HG03565 (cell line): ENCODE measurements at regions not wholly inside any gene's neighbourhood (a gene's known extent, or its start where the extent isn't known, plus 50 kb on each side); places are given as distances from the start of the nearest gene placed in this dataset.

ENCODE experiments used
- ATAC-seq: cut with Tn5 transposase; IDR thresholded peaks from one replicate; pipeline ENCODE4 v1.9.1; 2021; ENCODE audit warnings: mild to moderate bottlenecking, moderate library complexity; ENCODE audit not compliant: unreplicated experiment

DNA sequence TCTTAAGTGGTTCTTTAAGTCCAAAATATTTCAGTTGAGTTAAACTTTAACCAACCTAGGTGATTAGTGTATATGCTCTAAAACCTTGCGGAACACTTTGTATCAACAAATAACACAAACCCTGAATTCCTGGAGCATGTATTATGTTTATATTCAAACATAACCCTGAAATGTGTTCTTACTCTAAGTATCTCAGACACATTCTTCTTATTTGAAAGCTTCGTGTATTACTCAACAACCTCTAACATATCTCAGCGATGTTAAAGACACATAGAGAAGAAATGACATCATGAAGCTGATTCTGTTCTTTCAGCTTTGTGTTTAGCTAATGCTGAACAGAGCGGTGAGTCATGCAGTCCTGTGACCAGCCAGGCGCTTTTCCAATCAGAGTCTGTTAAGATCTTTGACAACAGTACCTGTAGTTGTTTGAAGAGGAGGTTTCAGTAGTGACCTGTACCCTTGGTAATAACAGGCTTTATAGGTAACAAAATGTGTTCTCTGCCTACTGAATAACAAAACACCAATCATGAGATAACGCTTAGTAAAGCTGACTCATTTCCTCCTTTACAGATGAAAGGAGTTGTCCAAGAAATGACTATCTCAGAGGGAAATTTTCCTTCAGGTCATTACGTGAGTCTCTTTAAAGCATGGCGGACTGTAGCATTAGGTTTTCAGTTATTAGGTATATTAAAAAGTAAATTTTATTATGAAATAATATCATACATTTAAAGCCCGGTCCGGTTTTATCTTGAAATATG, 67.3 kb upstream of the KLF6 start:
- peak; percentile 86 for ATAC-seq

DNA sequence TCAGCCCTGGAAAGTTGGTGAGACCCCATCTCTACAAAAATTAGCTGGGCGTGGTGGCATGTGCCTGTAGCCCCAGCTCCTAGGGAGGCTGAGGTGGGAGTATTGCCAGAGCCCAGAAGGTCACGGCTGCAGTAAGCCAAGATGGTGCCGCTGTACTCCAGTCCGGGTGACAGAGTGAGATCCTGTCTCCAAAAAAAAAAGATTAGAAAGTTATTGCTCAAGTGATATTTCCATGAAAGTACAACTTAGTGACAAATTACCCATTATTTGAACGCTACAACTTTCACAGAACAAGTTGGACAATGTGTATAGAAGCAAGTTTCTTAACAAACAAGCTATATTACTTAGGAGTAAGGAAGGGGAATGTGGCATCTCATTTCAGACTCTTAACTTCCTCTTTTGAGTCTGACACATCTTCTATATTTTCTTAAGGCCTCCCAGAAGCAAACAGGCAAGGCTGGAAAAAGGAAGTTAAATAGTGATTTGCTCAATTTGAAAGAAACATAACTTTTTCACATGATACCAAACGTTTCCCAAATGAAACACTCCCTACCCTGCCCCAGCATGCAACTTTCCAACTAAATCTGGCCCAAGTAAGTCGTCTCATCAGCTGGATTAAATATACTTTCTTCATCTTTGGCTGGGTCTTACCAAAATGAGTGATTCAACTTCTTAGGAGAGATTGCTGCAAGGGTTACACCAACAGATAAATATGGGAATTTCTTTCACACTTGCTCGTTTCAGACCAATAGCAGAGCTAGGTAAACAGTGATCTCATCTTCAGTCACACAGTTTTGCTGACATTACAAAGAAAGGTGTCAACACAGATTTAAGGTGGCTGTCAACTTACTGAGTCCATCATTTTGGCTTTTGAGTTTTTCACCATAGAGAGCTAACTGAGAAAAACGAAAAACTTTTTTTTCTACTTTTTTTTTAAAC, 66.3 kb upstream of the KLF6 start:
- peak; percentile 31 for ATAC-seq

DNA sequence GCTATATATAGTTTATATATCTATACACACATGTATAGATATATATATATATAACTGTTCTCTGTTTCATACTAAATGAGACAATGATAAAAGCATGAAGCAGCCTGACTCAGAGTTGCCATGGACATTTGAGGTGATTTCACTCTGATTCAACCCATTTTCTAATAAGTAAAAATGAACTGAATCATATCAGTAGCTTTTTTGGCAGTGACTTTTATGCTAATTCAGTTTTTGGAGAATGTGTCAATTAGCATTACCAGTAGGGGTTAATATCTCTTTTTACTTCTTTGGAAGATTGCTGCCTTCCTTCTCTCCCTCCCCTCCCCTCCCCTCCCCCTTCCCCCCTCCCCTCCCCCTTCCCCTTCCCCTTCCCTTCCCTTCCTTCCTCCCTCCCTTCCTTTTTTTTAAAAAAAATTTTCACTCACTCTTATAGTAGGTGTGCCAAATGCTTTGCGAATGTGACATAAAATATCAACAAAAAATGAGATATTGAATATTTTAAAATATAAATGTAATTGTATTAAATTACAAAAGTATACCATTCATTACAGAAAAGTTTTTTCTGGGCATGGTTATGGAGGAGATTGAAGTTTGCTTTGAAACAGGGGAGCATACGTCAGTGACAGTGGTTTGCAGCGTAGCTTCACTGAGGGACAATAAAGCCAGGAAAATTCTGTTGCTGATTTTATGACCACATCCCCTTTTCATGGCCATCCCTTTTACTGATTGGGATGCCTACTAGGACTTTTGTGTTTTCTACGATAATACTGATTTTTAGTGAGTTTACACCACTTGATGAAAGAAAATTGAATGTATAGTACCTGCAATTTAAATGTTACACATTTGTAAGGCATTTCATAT, 64.0 kb upstream of the KLF6 start:
- ATAC-seq: no peak

DNA sequence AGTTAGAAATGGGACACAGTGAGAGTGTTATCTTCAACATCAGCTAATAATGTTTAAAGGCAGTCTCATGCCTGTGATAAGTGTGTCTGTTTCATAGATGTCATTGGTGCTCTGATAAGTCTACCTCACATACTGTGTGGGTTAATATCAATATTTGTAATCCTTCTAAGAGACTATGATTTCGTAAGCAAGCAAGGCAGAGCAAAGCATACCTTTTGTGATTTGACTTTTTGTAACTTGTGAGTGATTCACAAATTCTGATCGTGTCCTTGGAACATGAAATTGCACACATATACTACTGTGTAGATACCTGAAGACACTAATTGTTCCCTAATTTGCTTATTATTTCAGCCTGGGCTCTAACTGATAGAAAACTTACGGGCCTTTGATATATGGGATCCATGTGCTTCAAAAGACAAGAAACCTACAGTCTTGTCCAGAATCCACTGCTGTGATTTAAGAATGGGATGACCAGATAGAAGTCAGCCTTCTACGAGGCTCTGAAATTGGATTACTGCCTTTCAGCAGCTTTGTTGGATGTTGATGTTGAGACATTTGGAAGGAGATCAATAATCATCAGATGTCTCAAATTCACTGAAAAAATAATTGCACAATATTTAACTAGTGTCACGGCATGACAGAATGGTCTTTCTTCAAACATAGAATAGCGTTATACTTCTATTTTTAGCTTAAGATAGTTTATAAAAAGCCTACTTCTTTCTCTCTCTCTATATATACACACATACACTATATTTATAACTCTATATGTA, 63.2 kb upstream of the KLF6 start:
- ATAC-seq: no peak

DNA sequence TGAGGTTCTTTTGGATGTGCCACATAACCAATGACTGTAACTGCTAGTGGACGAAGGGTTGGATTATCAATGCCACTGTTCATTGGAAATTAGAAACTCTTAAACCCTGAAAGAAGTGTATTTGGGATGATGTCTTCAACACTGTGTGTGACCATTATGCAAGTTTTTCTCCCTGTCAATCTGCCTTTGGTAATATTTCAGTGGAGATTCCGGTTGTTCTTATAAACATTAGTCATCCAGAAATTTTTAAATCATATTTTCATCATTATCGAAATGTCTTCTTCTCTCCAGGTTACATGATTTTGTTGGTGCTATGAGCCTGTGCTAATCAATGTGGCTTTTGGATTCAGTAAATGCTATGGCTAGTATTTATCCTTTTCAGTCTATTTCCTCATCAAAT, 61.7 kb upstream of the KLF6 start:
- ATAC-seq: no peak

DNA sequence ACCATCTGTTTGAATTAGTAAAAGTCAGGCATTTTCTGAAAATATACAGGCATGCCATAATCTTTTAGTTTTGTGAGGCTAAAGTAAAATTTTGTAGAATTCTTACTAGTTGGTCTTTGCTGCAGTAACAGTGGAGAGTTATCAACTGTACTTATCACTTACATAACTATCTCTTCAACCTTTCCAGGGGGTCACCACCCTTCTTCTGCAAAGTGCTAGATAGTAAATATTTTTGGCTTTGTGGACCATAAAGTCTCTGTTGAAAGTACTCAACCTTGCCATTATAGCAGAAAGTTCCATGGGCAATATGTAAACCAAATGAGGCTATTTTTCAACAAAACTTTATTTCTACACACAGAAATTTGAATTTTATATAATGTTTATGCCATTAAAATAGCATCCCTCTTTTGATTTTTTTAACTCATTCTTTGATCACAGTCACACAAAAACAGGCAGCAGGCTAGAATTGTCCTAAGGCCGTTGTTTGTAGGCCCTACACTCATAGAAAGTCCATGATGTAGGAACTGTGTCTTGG, 59.5 kb upstream of the KLF6 start:
- ATAC-seq: no peak

DNA sequence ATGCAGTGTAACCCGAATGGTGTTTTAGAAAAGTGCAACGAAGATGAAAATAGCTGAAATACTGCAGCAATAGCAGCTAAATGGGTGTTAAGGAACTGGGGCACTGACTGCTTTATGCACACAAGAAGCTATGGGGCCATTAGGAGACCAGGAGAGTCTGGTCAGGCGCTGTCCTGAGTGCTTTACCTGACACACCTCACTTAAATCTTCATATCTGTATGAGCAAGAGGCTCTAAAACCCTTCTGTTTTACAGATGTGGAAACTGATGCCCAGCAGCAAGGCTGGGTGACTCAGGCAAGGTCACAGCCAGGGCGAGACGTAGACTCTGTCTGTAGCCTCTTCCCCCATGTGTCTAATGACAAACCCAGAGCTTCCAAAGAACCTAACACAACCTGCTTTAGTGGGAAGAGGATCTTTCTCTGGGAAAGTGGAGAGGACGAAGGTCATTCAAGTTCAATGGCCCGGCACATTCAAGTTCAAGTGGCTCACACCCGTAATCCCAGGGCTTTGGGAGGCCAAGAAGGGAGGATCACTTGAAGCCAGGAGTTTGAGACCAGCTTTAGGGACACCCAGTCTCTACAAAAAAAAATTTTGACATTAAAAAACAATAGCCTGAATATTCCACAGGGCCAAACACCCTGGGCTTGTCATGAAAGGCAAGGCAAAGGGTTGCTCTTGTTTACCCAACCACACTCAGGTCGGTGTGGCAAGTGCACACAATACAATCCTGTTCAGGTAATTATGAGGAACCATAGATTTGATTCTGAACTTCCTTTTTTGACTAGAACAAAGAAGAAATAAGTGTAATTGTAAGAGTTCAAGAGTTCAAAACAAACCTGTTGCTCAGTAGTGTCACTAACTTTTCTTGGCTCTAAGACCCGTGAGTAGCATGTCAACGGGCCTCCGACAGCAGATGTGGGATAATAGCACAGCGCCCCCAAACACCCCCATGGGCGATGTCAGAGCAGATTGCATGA, 53.7 kb upstream of the KLF6 start:
- ATAC-seq: no peak

DNA sequence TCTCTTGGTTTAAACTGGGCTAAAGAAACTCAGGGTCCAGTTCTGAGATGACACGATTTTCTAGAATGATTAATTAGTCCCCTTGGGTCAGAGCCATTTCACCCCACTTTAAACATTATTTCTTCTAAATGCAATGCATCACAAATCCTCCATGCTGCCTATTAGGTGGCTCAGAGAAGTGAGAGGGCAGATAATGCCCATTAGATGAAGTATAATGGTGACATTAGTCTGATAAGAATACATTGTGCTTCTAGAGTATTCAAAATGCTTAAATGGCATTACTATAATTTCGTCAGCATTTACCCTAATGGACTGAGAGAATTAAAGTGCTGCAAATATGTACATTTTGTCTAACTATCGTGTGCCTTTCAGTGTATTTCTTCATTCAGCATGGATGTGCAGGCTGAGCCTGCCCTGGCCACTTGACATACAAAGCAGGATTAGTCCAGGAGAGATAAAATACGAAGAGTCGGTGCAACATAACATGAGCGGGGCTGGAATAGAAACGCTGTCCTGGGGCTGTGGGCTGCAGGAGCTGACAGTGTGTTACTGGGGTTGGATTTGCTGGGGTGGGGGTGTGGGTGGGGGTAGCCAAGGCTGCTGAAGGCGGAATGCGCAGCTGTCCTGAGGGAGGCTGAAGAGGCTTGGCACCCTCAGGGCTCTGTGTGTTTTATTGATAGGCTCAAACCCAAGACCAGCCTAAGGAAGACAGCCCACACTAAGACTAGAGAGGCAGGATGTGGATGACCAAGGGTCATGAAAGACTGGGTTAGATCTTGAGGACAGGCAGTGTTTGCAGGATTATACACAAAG, 52.8 kb upstream of the KLF6 start:
- ATAC-seq: no peak

DNA sequence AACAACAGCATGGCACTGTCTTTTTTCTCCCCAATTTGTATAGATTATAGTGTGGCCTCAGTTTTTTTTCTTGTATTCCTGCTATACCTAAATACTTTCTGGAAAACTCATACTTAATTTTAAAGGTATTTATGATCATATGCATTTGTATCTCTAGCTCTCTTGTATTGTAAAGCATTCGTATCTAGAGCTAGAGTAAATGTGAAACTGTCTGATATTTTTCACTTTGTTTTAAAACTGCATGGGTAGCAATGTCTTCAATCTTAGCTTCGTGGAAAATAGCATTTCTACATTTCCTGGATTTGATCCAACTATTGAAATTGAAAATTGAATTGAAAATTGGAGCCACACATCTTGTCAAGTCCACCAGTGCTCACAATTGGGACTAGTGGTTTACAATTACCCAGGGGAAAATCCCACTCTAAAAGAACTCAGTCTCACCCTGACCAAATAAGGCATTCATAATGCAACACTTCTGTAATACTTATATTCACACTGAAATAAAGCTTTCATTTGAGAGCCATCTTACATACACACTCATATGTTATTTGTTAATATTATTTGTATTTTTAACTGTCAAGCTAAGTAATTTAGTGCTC, 51.3 kb upstream of the KLF6 start:
- peak; percentile 57 for ATAC-seq

DNA sequence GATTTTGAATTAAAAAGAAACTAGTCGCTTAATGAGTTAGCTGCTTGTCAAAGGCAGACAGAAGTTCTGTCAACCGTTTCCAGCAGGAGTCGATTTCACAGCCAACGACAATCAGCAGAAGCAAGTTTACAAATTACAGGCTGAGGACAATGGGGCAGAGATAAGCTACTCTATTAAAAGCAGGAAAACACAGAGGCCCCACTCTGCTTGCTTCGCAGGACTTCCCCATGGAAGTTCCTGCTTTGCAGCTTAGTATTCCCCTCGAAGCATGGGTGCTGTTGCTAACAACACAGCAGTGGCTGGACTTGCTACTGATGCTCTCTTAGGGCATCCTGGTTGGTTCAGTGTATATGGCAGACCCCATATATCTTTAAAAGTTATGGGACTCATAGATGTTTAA, 50.8 kb upstream of the KLF6 start:
- ATAC-seq: no peak

DNA sequence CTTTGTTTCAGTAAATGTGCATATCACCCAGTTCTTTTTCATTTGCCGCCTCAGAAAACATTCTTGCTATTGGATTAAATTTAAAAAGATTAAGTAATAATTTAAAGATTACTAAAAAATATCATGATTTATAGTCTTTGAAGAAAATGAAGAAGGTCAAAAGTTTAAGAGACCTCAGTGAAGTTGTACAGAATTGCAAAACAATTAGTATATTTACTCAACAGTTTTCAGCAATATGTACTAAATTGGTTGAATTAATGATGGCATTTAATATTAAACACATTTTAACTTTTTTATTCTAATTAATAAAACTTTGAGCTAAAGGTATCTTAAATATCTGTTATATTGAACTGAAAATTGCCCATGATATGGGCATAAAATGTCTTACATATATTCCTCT, 49.9 kb upstream of the KLF6 start:
- no peak for ATAC-seq
